ENCODE measurements at regions not wholly inside any gene's neighbourhood (a gene's known extent, or its start where the extent isn't known, plus 50 kb on each side); places are given as distances from the start of the nearest gene placed in this dataset.

- POLR2A ChIA-PET: no interaction called here
- ATAC-seq (no peak), DNase-seq (no peak)
- Mint-ChIP-seq H3K27me3 (no peaks in the 10 kb centered on the region), H3K36me3 (peaks cover 4 to 33% (median 25%) of the 10 kb centered on the region in 3 donors), H3K9me3 (peaks cover 18 to 57% (median 42%) of the 10 kb centered on the region in 9 donors), H3K27ac (no peak overlapping the region), H3K4me1 (no peaks in the 10 kb centered on the region), H3K4me3 (no peak overlapping the region)
These were observed 189.1 kb downstream of the CRPPA start for GRCh38 chr7:16232273-16232672.

- ATAC-seq (peak; percentile 62 to 76), DNase-seq (peak in 7 of 10 donors; percentile 2 to 50 (median 18))
- H3K27ac Mint-ChIP-seq: peak overlapping the region in 1 of 10 donors; percentile 38
- H3K27me3 Mint-ChIP-seq: no peaks in the 10 kb centered on the region
- peaks cover 0 to 11% (median 7%) of the 10 kb centered on the region in 4 donors for H3K4me1 Mint-ChIP-seq
- H3K4me3 Mint-ChIP-seq: peak overlapping the region in 9 of 10 donors; percentile 33 to 57 (median 47)
- peaks cover 3 to 17% (median 11%) of the 10 kb centered on the region in 9 donors for H3K9me3 Mint-ChIP-seq
- POLR2A ChIA-PET: no interaction called here
- peaks cover 0 to 4% (median 2%) of the 10 kb centered on the region in 3 donors for H3K36me3 Mint-ChIP-seq
These were observed 197.2 kb downstream of the CRPPA start for GRCh38 chr7:16223963-16224707.

- Mint-ChIP-seq H3K27ac (no peak overlapping the region), H3K4me3 (no peak overlapping the region), H3K4me1 (no peaks in the 10 kb centered on the region), H3K27me3 (no peaks in the 10 kb centered on the region), H3K36me3 (peaks cover 0 to 7% (median 4%) of the 10 kb centered on the region in 3 donors), H3K9me3 (peaks cover 0 to 7% (median 0%) of the 10 kb centered on the region in 9 donors)
- POLR2A ChIA-PET: no interaction called here
- ATAC-seq (no peak), DNase-seq (no peak)
These were observed 208.7 kb downstream of the CRPPA start for GRCh38 chr7:16212610-16213009.

GRCh38 chr7:16212032-16212431, 209.3 kb downstream of the CRPPA start:
- no peak for ATAC-seq
- Mint-ChIP-seq H3K27ac (no peak overlapping the region), H3K9me3 (peaks cover 0 to 7% (median 0%) of the 10 kb centered on the region in 9 donors), H3K4me3 (no peak overlapping the region), H3K4me1 (no peaks in the 10 kb centered on the region), H3K27me3 (no peaks in the 10 kb centered on the region), H3K36me3 (peaks cover 0 to 7% (median 4%) of the 10 kb centered on the region in 3 donors)
- no peak for DNase-seq
- POLR2A ChIA-PET: no interaction called here

- Mint-ChIP-seq H3K27me3 (no peaks in the 10 kb centered on the region), H3K9me3 (peaks cover 0 to 7% (median 0%) of the 10 kb centered on the region in 9 donors), H3K4me1 (no peaks in the 10 kb centered on the region), H3K4me3 (no peak overlapping the region), H3K27ac (no peak overlapping the region), H3K36me3 (peaks cover 0 to 7% (median 4%) of the 10 kb centered on the region in 3 donors)
- POLR2A ChIA-PET: no interaction called here
- no peak for ATAC-seq
- no peak for DNase-seq
These were observed 209.9 kb downstream of the CRPPA start for GRCh38 chr7:16211402-16211925.

GRCh38 chr7:16210171-16210570, 211.2 kb downstream of the CRPPA start:
- peaks cover 0 to 3% (median 0%) of the 10 kb centered on the region in 9 donors for H3K9me3 Mint-ChIP-seq
- H3K27me3 Mint-ChIP-seq: no peaks in the 10 kb centered on the region
- no peak for DNase-seq
- H3K27ac Mint-ChIP-seq: no peak overlapping the region
- no peak for ATAC-seq
- POLR2A ChIA-PET: no interaction called here
- no peak overlapping the region for H3K4me3 Mint-ChIP-seq
- no peaks in the 10 kb centered on the region for H3K36me3 Mint-ChIP-seq
- no peaks in the 10 kb centered on the region for H3K4me1 Mint-ChIP-seq

GRCh38 chr7:16207321-16207720, 214.0 kb downstream of the CRPPA start:
- Mint-ChIP-seq H3K4me3 (no peak overlapping the region), H3K36me3 (no peaks in the 10 kb centered on the region), H3K4me1 (no peaks in the 10 kb centered on the region), H3K27me3 (no peaks in the 10 kb centered on the region), H3K9me3 (peaks cover 0 to 3% (median 0%) of the 10 kb centered on the region in 9 donors), H3K27ac (no peak overlapping the region)
- ATAC-seq: no peak
- POLR2A ChIA-PET: no interaction called here
- DNase-seq: no peak

- no peak for DNase-seq
- H3K27me3 Mint-ChIP-seq: no peaks in the 10 kb centered on the region
- no peak for ATAC-seq
- H3K9me3 Mint-ChIP-seq: peaks cover 0 to 7% (median 0%) of the 10 kb centered on the region in 9 donors
- POLR2A ChIA-PET: no interaction called here
- H3K4me1 Mint-ChIP-seq: no peaks in the 10 kb centered on the region
- H3K27ac Mint-ChIP-seq: no peak overlapping the region
- no peaks in the 10 kb centered on the region for H3K36me3 Mint-ChIP-seq
- H3K4me3 Mint-ChIP-seq: no peak overlapping the region
These were observed 215.9 kb downstream of the CRPPA start for GRCh38 chr7:16205466-16205865.

- no peaks in the 10 kb centered on the region for H3K4me1 Mint-ChIP-seq
- peaks cover 0 to 7% (median 0%) of the 10 kb centered on the region in 9 donors for H3K9me3 Mint-ChIP-seq
- DNase-seq: no peak
- no peak for ATAC-seq
- no peak overlapping the region for H3K4me3 Mint-ChIP-seq
- H3K36me3 Mint-ChIP-seq: no peaks in the 10 kb centered on the region
- POLR2A ChIA-PET: no interaction called here
- no peak overlapping the region for H3K27ac Mint-ChIP-seq
- no peaks in the 10 kb centered on the region for H3K27me3 Mint-ChIP-seq
These were observed 216.4 kb downstream of the CRPPA start for GRCh38 chr7:16204953-16205352.

GRCh38 chr7:16203065-16203464, 218.3 kb downstream of the CRPPA start:
- no peak overlapping the region for H3K4me3 Mint-ChIP-seq
- no peaks in the 10 kb centered on the region for H3K4me1 Mint-ChIP-seq
- no peak overlapping the region for H3K27ac Mint-ChIP-seq
- peaks cover 0 to 12% (median 0%) of the 10 kb centered on the region in 9 donors for H3K9me3 Mint-ChIP-seq
- H3K36me3 Mint-ChIP-seq: no peaks in the 10 kb centered on the region
- DNase-seq (no peak), ATAC-seq (no peak)
- POLR2A ChIA-PET: no interaction called here
- H3K27me3 Mint-ChIP-seq: no peaks in the 10 kb centered on the region

- H3K4me3 Mint-ChIP-seq: no peak overlapping the region
- no peaks in the 10 kb centered on the region for H3K27me3 Mint-ChIP-seq
- POLR2A ChIA-PET: no interaction called here
- DNase-seq (no peak), ATAC-seq (no peak)
- H3K27ac Mint-ChIP-seq: no peak overlapping the region
- H3K9me3 Mint-ChIP-seq: peaks cover 0 to 12% (median 0%) of the 10 kb centered on the region in 9 donors
- no peaks in the 10 kb centered on the region for H3K4me1 Mint-ChIP-seq
- no peaks in the 10 kb centered on the region for H3K36me3 Mint-ChIP-seq
These were observed 219.0 kb downstream of the CRPPA start for GRCh38 chr7:16202303-16202702.

- DNase-seq (no peak), ATAC-seq (no peak)
- Mint-ChIP-seq H3K4me1 (no peaks in the 10 kb centered on the region), H3K4me3 (no peak overlapping the region), H3K9me3 (peaks cover 0 to 12% (median 0%) of the 10 kb centered on the region in 9 donors), H3K27me3 (no peaks in the 10 kb centered on the region), H3K36me3 (no peaks in the 10 kb centered on the region), H3K27ac (no peak overlapping the region)
- POLR2A ChIA-PET: no interaction called here
These were observed 220.7 kb downstream of the CRPPA start for GRCh38 chr7:16200591-16200990.

GRCh38 chr7:16193631-16194030, 227.7 kb downstream of the CRPPA start:
- H3K27me3 Mint-ChIP-seq: no peaks in the 10 kb centered on the region
- H3K4me3 Mint-ChIP-seq: no peak overlapping the region
- no peaks in the 10 kb centered on the region for H3K4me1 Mint-ChIP-seq
- H3K27ac Mint-ChIP-seq: no peak overlapping the region
- ATAC-seq (no peak), DNase-seq (no peak)
- POLR2A ChIA-PET: no interaction called here
- H3K9me3 Mint-ChIP-seq: no peaks in the 10 kb centered on the region
- no peaks in the 10 kb centered on the region for H3K36me3 Mint-ChIP-seq
